Neural cell (in vitro differentiated cells): ENCODE measurements at regions not wholly inside any gene's neighbourhood (a gene's known extent, or its start where the extent isn't known, plus 50 kb on each side); places are given as distances from the start of the nearest gene placed in this dataset.

ENCODE experiments used
- H2AFZ ChIP-seq: fragments of 200-600, 300-800 bp; sonication (generic), shearing (Covaris generic); 2 replicates; pipeline ENCODE4 v1.6.0; 2014; ENCODE audit warnings: low read depth, mild to moderate bottlenecking, antibody characterized with exemption, low read length, moderate library complexity
- H3F3A ChIP-seq: fragments of 200-600 bp; shearing (Covaris generic); 2 replicates; pipeline ENCODE4 v1.6.1; 2016; ENCODE audit warnings: mild to moderate bottlenecking, moderate library complexity, mixed read lengths, antibody characterized with exemption, low read length; ENCODE audit not compliant: insufficient read depth, poor library complexity, severe bottlenecking
- H3K27ac ChIP-seq: fragments of 200-600, 300-800 bp; sonication (generic), shearing (Covaris generic); 2 replicates; pipeline ENCODE4 v1.5.1; 2014; ENCODE audit warnings: mild to moderate bottlenecking, low read length, moderate library complexity
- H3K27me3 ChIP-seq: fragments of 300-800, 200-600 bp; sonication (generic), shearing (Covaris generic); 2 replicates; pipeline ENCODE4 v1.6.0; 2014; ENCODE audit warnings: mild to moderate bottlenecking, low read depth, low read length, moderate library complexity; ENCODE audit not compliant: insufficient read depth
- H3K36me3 ChIP-seq: fragments of 300-800, 200-600 bp; sonication (generic), shearing (Covaris generic); 2 replicates; pipeline ENCODE4 v1.5.1; 2014; ENCODE audit warnings: mild to moderate bottlenecking, antibody characterized with exemption, low read length, moderate library complexity; ENCODE audit not compliant: insufficient read depth
- H3K4me2 ChIP-seq: fragments of 300-800, 200-600 bp; sonication (generic), shearing (Covaris generic); 2 replicates; pipeline ENCODE4 v1.6.0; 2014; ENCODE audit warnings: mild to moderate bottlenecking, low read length
- H3K4me3 ChIP-seq: fragments of 300-800, 200-600 bp; sonication (generic), shearing (Covaris generic); 2 replicates; pipeline ENCODE4 v1.5.1; 2014; ENCODE audit warnings: mild to moderate bottlenecking, low read length, moderate library complexity
- H3K79me2 ChIP-seq: fragments of 200-600 bp; shearing (Covaris generic); replicated peaks from 2 replicates; pipeline ENCODE4 v1.6.0; 2014; ENCODE audit warnings: mild to moderate bottlenecking, low read length, moderate library complexity; ENCODE audit not compliant: insufficient read depth
- H3K9ac ChIP-seq: fragments of 300-800, 200-600 bp; sonication (generic), shearing (Covaris generic); 2 replicates; pipeline ENCODE4 v1.6.1; 2016; ENCODE audit warnings: mild to moderate bottlenecking, low read length, mixed read lengths
- H3K9me2 ChIP-seq: fragments of 200-600 bp; shearing (Covaris generic); 2 replicates; pipeline ENCODE4 v1.6.1; 2016; ENCODE audit warnings: mild to moderate bottlenecking, low read length, mixed read lengths; ENCODE audit not compliant: insufficient read depth
- H3K9me3 ChIP-seq: fragments of 200-600, 300-800 bp; sonication (generic), shearing (Covaris generic); 2 replicates; pipeline ENCODE4 v1.6.1; 2016; ENCODE audit warnings: mild to moderate bottlenecking, mixed run types, low read length, moderate library complexity, mixed read lengths
- H4K20me1 ChIP-seq: fragments of 200-600 bp; shearing (Covaris generic); 2 replicates; pipeline ENCODE4 v1.6.1; 2016; ENCODE audit warnings: mild to moderate bottlenecking, mixed run types; ENCODE audit not compliant: insufficient read depth
- CTCF ChIP-seq: fragments of 450-650 bp; IDR thresholded peaks from 2 replicates; pipeline ENCODE4 v1.5.1; 2014; ENCODE audit warnings: antibody characterized with exemption, mild to moderate bottlenecking, moderate library complexity; ENCODE audit not compliant: poor library complexity, severe bottlenecking
- EP300 ChIP-seq: fragments of 450-650 bp; conservative IDR thresholded peaks from 2 replicates; pipeline ENCODE4 v1.6.1; 2014; ENCODE audit warnings: antibody characterized with exemption, mild to moderate bottlenecking, moderate library complexity; ENCODE audit not compliant: poor library complexity, severe bottlenecking
- EZH2 ChIP-seq: fragments of 200-600, 300-800 bp; shearing (Covaris generic), sonication (generic); IDR thresholded peaks from 2 replicates; pipeline ENCODE4 v1.6.1; 2014; ENCODE audit warnings: antibody characterized with exemption, low read length, borderline replicate concordance, mild to moderate bottlenecking; ENCODE audit not compliant: insufficient read depth, poor library complexity, severe bottlenecking
- MXI1 ChIP-seq: fragments of 450-650 bp; conservative IDR thresholded peaks from 2 replicates; pipeline ENCODE4 v1.6.1; 2014; ENCODE audit warnings: antibody characterized with exemption, mild to moderate bottlenecking; ENCODE audit not compliant: poor library complexity, severe bottlenecking
- POLR2AphosphoS5 ChIP-seq: IDR thresholded peaks from 2 replicates; pipeline ENCODE4 v1.6.1; 2012
- RAD21 ChIP-seq: fragments of 450-650 bp; conservative IDR thresholded peaks from 2 replicates; pipeline ENCODE4 v1.6.1; 2014; ENCODE audit warnings: antibody characterized with exemption, mild to moderate bottlenecking, moderate library complexity
- SMC3 ChIP-seq: fragments of 450-650 bp; conservative IDR thresholded peaks from 2 replicates; pipeline ENCODE4 v1.6.1; 2014; ENCODE audit warnings: antibody characterized with exemption, mild to moderate bottlenecking, moderate library complexity; ENCODE audit not compliant: poor library complexity
- TAF1 ChIP-seq: IDR thresholded peaks from 2 replicates; pipeline ENCODE4 v1.6.1; 2012; ENCODE audit warnings: low read depth
- TF ChIP-seq, protein P1 (sequence below): IDR thresholded peaks from 2 replicates; pipeline ENCODE4 v1.6.1; 2012; ENCODE audit warnings: borderline replicate concordance

- H3K36me3 ChIP-seq, result no peaks in the 10 kb centered on the region
- H3F3A ChIP-seq, result no peaks in the 10 kb centered on the region
- H2AFZ ChIP-seq, result no peak overlapping the region
- no peaks in the 10 kb centered on the region for H3K9me3 ChIP-seq
- no peaks in the 10 kb centered on the region for H3K9me2 ChIP-seq
- H3K9ac ChIP-seq, result no peak overlapping the region
- no peaks in the 10 kb centered on the region for H3K79me2 ChIP-seq
- no peaks in the 10 kb centered on the region for H3K27me3 ChIP-seq
- H3K4me2 ChIP-seq, result no peak overlapping the region
- no peaks in the 10 kb centered on the region for H4K20me1 ChIP-seq
- H3K27ac ChIP-seq, result no peak overlapping the region
- H3K4me3 ChIP-seq, result no peak overlapping the region
- TF ChIP-seq, protein P1, sequence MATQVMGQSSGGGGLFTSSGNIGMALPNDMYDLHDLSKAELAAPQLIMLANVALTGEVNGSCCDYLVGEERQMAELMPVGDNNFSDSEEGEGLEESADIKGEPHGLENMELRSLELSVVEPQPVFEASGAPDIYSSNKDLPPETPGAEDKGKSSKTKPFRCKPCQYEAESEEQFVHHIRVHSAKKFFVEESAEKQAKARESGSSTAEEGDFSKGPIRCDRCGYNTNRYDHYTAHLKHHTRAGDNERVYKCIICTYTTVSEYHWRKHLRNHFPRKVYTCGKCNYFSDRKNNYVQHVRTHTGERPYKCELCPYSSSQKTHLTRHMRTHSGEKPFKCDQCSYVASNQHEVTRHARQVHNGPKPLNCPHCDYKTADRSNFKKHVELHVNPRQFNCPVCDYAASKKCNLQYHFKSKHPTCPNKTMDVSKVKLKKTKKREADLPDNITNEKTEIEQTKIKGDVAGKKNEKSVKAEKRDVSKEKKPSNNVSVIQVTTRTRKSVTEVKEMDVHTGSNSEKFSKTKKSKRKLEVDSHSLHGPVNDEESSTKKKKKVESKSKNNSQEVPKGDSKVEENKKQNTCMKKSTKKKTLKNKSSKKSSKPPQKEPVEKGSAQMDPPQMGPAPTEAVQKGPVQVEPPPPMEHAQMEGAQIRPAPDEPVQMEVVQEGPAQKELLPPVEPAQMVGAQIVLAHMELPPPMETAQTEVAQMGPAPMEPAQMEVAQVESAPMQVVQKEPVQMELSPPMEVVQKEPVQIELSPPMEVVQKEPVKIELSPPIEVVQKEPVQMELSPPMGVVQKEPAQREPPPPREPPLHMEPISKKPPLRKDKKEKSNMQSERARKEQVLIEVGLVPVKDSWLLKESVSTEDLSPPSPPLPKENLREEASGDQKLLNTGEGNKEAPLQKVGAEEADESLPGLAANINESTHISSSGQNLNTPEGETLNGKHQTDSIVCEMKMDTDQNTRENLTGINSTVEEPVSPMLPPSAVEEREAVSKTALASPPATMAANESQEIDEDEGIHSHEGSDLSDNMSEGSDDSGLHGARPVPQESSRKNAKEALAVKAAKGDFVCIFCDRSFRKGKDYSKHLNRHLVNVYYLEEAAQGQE, result no peak
- TF ChIP-seq MXI1 (no peak), CTCF (no peak), SMC3 (no peak), EP300 (no peak), RAD21 (no peak), EZH2 (no peak), TAF1 (no peak), POLR2AphosphoS5 (no peak)
These were observed 157.1 kb downstream of the COL6A3 start for GRCh38 chr2:237256887-237257286.

DNA sequence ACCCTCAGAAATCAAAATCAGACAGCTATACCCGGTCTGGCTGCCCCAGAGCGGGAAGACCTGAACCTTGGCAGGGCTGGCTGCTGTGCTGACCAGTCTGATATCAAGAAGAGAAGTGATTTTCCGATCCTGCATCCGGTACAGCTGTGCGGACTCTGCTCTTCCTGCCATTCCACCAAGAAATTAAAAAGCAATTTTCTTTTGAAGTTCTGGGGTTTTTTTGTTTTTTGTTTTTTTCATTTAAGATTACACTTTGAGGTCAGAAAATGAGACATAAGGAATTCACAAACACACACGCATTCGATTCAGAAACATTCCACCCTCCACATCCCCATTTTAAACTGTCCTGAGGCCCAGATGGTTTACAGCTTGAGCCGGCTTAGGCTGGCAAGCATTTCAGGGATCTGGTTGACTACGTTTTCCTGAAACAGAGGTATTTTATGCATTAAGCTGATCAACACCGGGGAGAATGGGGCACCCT is 156.5 kb downstream of the COL6A3 start:
- Histone ChIP-seq H3K4me2 (no peak overlapping the region), H3K4me3 (no peak overlapping the region), H3K36me3 (no peaks in the 10 kb centered on the region), H2AFZ (no peak overlapping the region), H3F3A (no peaks in the 10 kb centered on the region), H4K20me1 (no peaks in the 10 kb centered on the region), H3K9me2 (no peaks in the 10 kb centered on the region), H3K79me2 (no peaks in the 10 kb centered on the region), H3K27ac (no peak overlapping the region), H3K9me3 (no peaks in the 10 kb centered on the region), H3K27me3 (no peaks in the 10 kb centered on the region), H3K9ac (no peak overlapping the region)
- TF ChIP-seq MXI1 (no peak), EZH2 (no peak), POLR2AphosphoS5 (no peak), SMC3 (no peak), RAD21 (no peak), TAF1 (no peak), CTCF (no peak), EP300 (no peak)
- TF ChIP-seq, protein P1, result no peak
